SK-MEL-5 (cell line): ENCODE measurements at regions not wholly inside any gene's neighbourhood (a gene's known extent, or its start where the extent isn't known, plus 50 kb on each side); places are given as distances from the start of the nearest gene placed in this dataset.
"Not testable (repeated sequence)": the region's sequence is repeated elsewhere in the genome, so short reads cannot be mapped to it uniquely, and the experiment has no call there.

Experiments used
- DNase-seq: peaks from one replicate; pipeline ENCODE4 v3.0.0-alpha.2; 2016; ENCODE audit warnings: low read depth, low spot score
- in situ Hi-C: cut with HindIII; loops from 2 replicates; pipeline ENCODE4 v1.10.0; 2016; ENCODE audit warnings: low sequenced_read_pairs, high pct_unique_total_duplicates, low pct_unique_long_range_greater_than_20kb

DNA sequence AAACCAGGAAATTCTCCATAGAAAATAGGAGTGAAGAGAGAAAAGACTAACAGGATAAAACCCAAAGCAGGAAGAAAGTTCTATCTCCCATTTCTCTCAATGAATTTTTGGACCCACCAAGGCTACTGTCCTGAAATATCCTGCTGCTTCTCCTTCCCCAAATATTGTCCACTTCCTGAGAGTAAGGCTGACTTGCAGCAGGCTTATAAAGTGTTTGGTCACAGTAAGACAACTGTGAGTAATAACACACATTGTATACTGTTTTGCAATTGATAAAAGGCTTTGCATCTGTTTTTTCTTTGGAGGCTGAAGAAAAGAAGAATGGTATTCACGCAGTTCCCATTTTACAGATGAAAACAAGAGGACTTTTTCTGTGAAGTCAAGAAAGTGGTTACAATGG, 52.8 kb downstream of the FOXD4L6 start:
- in situ Hi-C loops, DNase-seq: not testable (repeated sequence)

- in situ Hi-C loops: not testable (repeated sequence)
- peak; percentile 1 for DNase-seq
Observed at GRCh38 chr9:41074356-41074942, 54.0 kb downstream of the FOXD4L6 start.

DNA sequence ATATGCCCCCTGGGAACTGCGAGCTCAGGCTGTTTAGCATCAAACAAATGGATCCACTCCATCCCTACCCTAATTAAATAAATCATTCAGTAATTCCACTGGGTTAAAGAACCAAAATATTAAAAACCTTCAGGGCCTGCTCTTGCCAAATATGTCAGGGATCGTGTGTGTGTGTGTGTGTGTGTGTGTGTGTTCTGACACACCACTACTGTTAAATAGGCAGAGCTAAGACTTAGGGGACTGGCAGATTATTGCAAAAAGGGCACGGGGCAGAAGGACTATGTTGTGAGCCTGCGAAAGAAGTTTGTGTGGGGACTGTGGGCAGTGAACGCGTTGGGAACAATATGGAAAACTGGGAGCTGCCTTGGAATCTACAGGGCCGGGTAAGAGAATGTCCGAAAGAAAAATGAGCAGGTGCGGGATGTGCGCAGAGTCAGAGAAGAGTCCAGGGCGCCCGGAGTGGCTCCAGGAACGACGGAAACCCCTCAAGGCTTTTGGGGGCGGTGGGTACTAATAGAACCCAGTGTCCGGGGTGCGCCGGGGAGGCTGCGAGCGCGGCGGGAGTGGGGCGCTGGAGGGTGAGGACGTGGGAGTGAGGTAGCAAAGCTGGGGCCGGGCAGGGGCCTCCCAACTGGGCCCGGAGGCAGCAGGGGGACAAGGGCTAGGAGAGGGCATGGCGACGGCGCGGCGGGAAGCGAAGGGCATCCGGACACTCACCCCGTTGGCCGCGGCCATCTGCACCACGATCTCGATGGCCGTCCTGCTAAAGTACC, 54.8 kb downstream of the FOXD4L6 start:
- in situ Hi-C loops, DNase-seq: not testable (repeated sequence)

- in situ Hi-C loops, DNase-seq: not testable (repeated sequence)
Observed at GRCh38 chr9:41064125-41064795, 64.2 kb downstream of the FOXD4L6 start.

- DNase-seq, in situ Hi-C loops: not testable (repeated sequence)
Observed at GRCh38 chr9:41063243-41063642, 65.2 kb downstream of the FOXD4L6 start.

DNA sequence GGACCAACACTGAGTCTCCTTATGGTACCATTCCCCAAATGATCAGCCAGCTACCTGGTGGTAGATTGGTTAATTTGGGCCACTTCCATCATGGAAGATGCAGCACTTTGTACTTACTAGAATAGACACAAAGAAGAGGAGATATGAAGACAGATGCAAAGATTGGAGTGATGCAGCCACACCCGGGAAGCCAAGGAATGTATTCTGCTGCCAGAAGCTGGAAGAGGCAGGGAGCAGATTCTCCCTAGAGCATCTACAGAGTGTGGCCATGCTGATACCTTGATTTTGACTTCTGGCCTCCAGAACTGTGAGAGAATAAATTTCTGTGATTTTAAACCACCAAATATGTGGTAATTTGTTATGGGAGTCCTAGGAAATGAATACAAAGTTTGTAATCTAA, 68.9 kb downstream of the FOXD4L6 start:
- DNase-seq: not testable (repeated sequence)

GRCh38 chr9:41053666-41054363, 74.7 kb downstream of the FOXD4L6 start:
- in situ Hi-C loops, DNase-seq: not testable (repeated sequence)

More for the DNA sequence above, 68.9 kb downstream of the FOXD4L6 start:
- in situ Hi-C loops: not testable (repeated sequence)

DNA sequence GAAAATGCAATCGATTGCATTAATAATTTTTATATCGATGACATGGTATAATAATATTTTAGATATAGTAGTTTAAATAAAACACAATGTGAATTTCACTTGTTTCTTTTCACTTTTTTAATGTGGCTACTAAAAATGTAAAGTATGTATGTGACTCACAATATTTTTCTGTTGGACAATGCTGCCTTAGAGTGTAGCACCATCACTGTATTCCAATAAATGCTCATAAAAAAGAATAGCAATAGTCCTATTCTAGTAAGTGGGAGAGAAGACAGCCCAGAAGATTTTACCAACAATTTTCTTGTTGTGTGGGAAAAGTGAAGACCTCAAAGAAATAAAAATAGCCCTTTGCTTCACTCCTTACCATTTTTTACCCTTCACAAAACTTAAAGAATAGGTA, 79.8 kb downstream of the FOXD4L6 start:
- DNase-seq: peak; percentile 4
- in situ Hi-C loops: not testable (repeated sequence)

DNA sequence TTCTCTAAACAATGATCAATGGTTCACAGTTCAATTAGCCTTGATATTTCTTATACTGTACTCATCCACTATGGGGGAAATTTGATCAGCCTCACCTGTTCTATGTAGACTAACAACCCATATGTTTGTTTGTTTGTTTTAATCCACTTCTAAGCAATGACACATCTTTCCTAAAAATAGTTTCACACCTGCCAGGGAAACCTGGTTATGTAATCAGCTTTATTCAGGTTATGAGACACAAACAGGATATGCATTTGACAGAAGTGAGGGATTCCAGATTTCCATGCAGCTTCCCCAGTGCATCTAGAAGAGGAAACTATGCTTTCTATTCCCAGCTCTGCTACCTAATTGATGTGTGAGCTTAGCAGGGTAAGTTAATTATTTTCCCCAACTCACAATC, 80.7 kb downstream of the FOXD4L6 start:
- in situ Hi-C loops, DNase-seq: not testable (repeated sequence)

- DNase-seq, in situ Hi-C loops: not testable (repeated sequence)
Observed at GRCh38 chr9:41044930-41045329, 83.6 kb downstream of the FOXD4L6 start.

DNA sequence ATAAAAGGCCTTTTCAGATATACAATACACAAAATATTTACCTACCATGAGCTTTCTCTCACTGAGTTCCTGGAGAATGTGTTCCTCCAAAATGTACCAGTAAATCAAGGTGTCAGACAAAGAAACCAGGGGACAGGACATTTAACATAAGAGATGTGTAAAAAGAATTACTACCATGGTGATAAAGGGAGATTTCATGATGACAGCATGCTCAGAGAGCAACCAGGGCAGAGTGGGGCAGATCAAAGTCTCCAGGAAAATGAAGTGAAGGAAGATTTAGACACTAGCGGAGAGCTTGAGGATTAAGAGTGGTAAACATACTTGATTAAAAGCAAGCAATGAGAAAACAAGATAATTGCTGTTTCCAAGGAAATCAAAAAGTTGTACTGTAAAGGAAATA, 85.0 kb downstream of the FOXD4L6 start:
- DNase-seq, in situ Hi-C loops: not testable (repeated sequence)

GRCh38 chr9:41042111-41042510, 86.4 kb downstream of the FOXD4L6 start:
- DNase-seq, in situ Hi-C loops: not testable (repeated sequence)

GRCh38 chr9:41040705-41041342, 87.7 kb downstream of the FOXD4L6 start:
- DNase-seq, in situ Hi-C loops: not testable (repeated sequence)

DNA sequence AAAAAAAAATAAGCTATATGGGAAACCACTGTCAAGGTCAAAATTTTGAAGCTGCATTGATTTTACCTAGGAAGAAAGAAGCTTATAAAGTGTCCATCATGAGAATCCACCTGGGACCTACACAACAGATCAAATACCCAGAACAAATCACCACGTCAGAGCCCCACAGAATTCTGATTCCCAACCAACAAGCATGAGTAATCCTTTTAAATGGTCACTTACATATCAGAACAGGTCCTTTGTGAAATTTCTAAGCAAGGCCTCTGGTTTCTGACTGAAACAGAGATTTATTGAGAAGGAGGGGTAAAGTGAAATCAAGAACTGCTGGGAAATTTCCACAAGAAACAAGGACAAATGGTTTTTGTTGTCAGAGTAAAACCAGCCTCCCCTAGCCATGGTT, 93.2 kb downstream of the FOXD4L6 start:
- peak; percentile 81 for DNase-seq
- in situ Hi-C loops: not testable (repeated sequence)

DNA sequence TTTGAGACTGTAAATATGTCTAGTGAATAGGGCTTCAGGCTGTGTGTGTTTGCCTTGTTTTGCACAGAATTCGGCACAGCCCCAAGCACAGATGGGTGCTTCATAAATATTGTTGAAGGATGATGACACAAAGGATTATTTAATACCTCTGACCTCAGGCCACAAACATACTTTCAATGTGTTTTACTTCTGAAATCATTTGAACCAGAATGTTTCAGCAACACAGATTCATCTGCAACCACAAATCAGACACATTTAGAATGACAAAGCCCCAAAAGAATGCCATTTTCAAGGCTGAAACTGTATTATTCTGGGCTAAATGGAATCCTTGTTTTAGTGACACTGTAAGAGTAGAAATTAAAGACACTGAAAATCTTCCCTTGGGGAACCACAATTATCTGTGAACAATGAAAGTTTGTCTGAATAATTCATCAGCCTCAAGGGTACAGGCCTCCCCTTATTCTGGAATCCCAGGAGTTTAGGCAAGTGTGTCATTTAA, 93.7 kb downstream of the FOXD4L6 start:
- in situ Hi-C loops: not testable (repeated sequence)
- peak; percentile 80 for DNase-seq

DNA sequence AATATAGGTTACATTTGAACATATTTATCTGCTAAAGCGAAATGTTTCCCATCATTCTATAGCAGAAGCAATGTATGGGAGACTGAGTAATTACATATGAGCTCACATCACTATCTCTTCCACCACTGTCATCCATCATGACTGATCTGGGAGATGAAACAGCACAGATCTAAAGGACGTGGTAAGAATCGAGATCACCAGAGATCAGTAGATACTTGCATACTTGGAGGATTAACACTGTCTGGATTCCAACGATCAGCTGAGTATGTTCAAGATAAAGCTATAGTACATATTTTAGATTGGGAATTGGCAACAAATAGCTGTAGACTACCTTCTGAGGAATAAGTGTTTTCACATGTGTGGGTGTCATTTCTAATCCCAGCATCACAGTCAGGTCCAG, 94.6 kb downstream of the FOXD4L6 start:
- DNase-seq, in situ Hi-C loops: not testable (repeated sequence)

DNA sequence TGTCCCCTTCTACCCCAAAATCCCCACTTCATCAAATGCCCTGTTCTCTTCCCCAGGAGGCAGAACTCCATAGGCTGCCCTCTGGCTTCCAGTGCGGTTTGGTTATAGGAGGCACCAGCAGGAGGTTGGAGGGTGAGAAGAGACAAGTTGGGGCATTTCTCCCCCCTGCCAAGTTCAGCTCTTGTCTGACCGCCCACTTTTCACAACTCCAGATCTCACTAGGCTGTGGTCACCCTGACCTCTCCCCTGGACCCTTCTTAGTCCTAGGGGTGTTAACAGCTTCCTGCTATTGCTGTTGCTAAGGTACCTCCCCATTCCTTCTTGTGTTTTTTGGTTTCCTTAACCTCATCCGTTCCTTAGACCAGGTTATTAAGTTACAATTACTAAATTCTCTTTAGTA, 95.1 kb downstream of the FOXD4L6 start:
- DNase-seq, in situ Hi-C loops: not testable (repeated sequence)
